Neural crest cell (in vitro differentiated cells): ENCODE measurements at regions not wholly inside any gene's neighbourhood (a gene's known extent, or its start where the extent isn't known, plus 50 kb on each side); places are given as distances from the start of the nearest gene placed in this dataset.
"Not testable (repeated sequence)": the region's sequence is repeated elsewhere in the genome, so short reads cannot be mapped to it uniquely, and the experiment has no call there.

Experiments used
- DNase-seq: peaks from one replicate; pipeline ENCODE4 v3.0.0; 2021; ENCODE audit warnings: low read depth, mixed read lengths, low spot score
- H3K27ac Mint-ChIP-seq: one replicate; pipeline ENCODE4 v1.8.0; 2021; ENCODE audit warnings: mild to moderate bottlenecking, mixed read lengths; ENCODE audit not compliant: unreplicated experiment
- H3K27me3 Mint-ChIP-seq: 2 replicates; pipeline ENCODE4 v1.8.0; 2021; ENCODE audit warnings: low read depth, mild to moderate bottlenecking, mixed read lengths
- H3K36me3 Mint-ChIP-seq: 2 replicates; pipeline ENCODE4 v1.8.0; 2021; ENCODE audit warnings: low read depth, mild to moderate bottlenecking, mixed read lengths
- H3K4me1 Mint-ChIP-seq: 2 replicates; pipeline ENCODE4 v1.8.0; 2021; ENCODE audit warnings: mixed read lengths
- H3K4me3 Mint-ChIP-seq: one replicate; pipeline ENCODE4 v1.8.0; 2021; ENCODE audit warnings: mild to moderate bottlenecking, mixed read lengths
- H3K9me3 Mint-ChIP-seq: 2 replicates; pipeline ENCODE4 v1.8.0; 2021; ENCODE audit warnings: mixed read lengths
- TF ChIP-seq, protein P1 (sequence below): fragments of 200-600 bp; sonication (generic); conservative IDR thresholded peaks from 2 replicates; pipeline ENCODE4 v1.5.0; 2021; ENCODE audit warnings: antibody characterized with exemption, mild to moderate bottlenecking

- Mint-ChIP-seq H3K27ac (no peak overlapping the region), H3K4me3 (no peak overlapping the region), H3K36me3 (no peaks in the 10 kb centered on the region), H3K4me1 (no peaks in the 10 kb centered on the region), H3K27me3 (no peaks in the 10 kb centered on the region), H3K9me3 (no peaks in the 10 kb centered on the region)
- no peak for DNase-seq
- TF ChIP-seq, protein P1, sequence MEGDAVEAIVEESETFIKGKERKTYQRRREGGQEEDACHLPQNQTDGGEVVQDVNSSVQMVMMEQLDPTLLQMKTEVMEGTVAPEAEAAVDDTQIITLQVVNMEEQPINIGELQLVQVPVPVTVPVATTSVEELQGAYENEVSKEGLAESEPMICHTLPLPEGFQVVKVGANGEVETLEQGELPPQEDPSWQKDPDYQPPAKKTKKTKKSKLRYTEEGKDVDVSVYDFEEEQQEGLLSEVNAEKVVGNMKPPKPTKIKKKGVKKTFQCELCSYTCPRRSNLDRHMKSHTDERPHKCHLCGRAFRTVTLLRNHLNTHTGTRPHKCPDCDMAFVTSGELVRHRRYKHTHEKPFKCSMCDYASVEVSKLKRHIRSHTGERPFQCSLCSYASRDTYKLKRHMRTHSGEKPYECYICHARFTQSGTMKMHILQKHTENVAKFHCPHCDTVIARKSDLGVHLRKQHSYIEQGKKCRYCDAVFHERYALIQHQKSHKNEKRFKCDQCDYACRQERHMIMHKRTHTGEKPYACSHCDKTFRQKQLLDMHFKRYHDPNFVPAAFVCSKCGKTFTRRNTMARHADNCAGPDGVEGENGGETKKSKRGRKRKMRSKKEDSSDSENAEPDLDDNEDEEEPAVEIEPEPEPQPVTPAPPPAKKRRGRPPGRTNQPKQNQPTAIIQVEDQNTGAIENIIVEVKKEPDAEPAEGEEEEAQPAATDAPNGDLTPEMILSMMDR: no peak
Measured at GRCh38 chr7:126103582-126103981, 1149.2 kb downstream of the GRM8 start.

DNA sequence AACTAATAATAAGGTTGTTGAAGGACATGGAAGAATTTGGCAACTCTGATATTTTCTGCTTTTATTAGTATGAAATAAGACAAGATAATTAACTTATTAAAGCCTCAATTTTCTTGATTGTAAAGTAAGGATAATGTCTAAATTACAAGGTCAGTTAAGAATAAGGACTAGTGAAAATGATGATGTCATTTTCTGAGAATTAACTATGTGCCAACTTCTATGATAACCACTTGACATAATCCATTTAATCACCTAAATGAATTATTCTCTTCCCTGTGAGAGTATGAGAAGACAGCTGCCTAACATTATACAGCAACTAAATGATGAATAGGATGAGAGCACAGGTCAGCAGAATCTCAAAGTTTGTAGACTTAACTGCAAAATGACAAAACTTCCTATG lies 1153.4 kb upstream of the POT1 start:
- H3K4me1 Mint-ChIP-seq: no peaks in the 10 kb centered on the region
- TF ChIP-seq, protein P1: no peak
- no peaks in the 10 kb centered on the region for H3K36me3 Mint-ChIP-seq
- no peak for DNase-seq
- H3K9me3 Mint-ChIP-seq: peaks cover 5% of the 10 kb centered on the region
- H3K4me3 Mint-ChIP-seq: no peak overlapping the region
- no peaks in the 10 kb centered on the region for H3K27me3 Mint-ChIP-seq
- H3K27ac Mint-ChIP-seq: no peak overlapping the region

- Mint-ChIP-seq H3K9me3 (no peaks in the 10 kb centered on the region), H3K27ac (no peak overlapping the region), H3K4me1 (no peaks in the 10 kb centered on the region), H3K36me3 (no peaks in the 10 kb centered on the region), H3K27me3 (no peaks in the 10 kb centered on the region), H3K4me3 (no peak overlapping the region)
- TF ChIP-seq, protein P1: no peak
- DNase-seq: no peak
Measured at GRCh38 chr7:126079581-126079980, 1150.0 kb upstream of the POT1 start.

- Mint-ChIP-seq H3K27me3 (no peaks in the 10 kb centered on the region), H3K9me3 (no peaks in the 10 kb centered on the region), H3K27ac (no peak overlapping the region), H3K4me1 (no peaks in the 10 kb centered on the region), H3K4me3 (no peak overlapping the region), H3K36me3 (no peaks in the 10 kb centered on the region)
- DNase-seq: no peak
- TF ChIP-seq, protein P1: no peak
Measured at GRCh38 chr7:126079151-126079550, 1149.5 kb upstream of the POT1 start.

DNA sequence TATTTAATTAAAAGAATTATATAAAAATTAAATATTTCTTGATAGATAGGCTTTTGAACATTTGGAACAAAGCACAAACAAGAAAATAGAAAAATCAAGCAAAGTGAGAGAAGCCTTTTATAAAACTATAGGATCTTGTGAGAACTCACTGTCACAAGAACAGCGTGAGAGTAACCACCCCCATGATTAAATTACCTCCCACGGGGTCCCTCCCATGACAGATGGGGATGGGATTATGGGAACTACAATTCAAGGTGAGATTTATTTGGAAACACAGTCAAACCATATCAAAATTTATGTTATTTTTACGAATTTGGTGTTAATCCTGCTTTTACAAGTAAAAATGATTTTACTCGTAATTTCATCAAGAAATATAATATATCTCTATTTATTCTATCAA lies 1136.1 kb upstream of the POT1 start:
- H3K27ac Mint-ChIP-seq: no peak overlapping the region
- peaks cover 5% of the 10 kb centered on the region for H3K36me3 Mint-ChIP-seq
- no peaks in the 10 kb centered on the region for H3K4me1 Mint-ChIP-seq
- no peaks in the 10 kb centered on the region for H3K27me3 Mint-ChIP-seq
- TF ChIP-seq, protein P1: no peak
- H3K4me3 Mint-ChIP-seq: no peak overlapping the region
- DNase-seq: no peak
- peaks cover 3% of the 10 kb centered on the region for H3K9me3 Mint-ChIP-seq

DNA sequence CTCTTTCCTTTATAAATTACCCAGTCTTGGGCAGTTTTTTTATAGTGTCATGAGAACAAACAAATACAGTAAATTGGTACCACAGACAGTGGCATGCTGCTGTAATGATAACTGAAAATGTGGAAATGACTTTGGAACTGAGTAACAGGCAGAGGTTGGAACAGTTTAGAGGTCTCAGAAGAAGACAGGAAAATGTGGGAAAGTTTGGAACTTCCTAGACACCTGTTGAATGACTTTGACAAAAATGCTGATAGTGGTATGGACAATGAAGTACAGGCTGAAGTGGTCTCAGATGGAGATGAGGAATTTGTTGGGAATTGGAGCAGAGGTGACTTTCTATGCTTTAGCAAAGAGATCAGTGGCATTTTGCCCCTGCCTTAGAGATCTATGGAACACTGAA lies 1128.4 kb upstream of the POT1 start:
- no peaks in the 10 kb centered on the region for H3K27me3 Mint-ChIP-seq
- no peak for DNase-seq
- no peaks in the 10 kb centered on the region for H3K4me1 Mint-ChIP-seq
- H3K4me3 Mint-ChIP-seq: no peak overlapping the region
- no peak overlapping the region for H3K27ac Mint-ChIP-seq
- peaks cover 17% of the 10 kb centered on the region for H3K9me3 Mint-ChIP-seq
- H3K36me3 Mint-ChIP-seq: no peaks in the 10 kb centered on the region
- TF ChIP-seq, protein P1: no peak

DNA sequence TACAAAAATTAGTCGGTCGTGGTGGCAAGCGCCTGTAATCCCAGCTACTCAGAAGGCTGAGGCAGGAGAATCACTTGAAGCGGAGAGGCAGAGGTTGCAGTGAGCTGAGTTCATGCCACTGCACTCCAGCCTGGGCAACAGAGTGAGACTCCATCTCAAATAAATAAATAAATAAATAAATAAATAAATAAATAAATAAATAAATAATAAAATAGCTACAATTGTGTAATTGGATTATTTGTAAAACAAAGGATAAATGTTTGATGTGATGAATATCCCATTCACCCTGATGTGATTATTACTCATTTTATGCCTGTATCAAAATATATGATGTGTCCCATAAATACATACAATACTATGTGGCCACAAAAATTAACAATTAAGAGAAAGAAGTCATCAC lies 1127.0 kb upstream of the POT1 start:
- not testable (repeated sequence) for H3K27me3 Mint-ChIP-seq, H3K36me3 Mint-ChIP-seq, H3K4me3 Mint-ChIP-seq, H3K4me1 Mint-ChIP-seq, H3K27ac Mint-ChIP-seq, DNase-seq
- H3K9me3 Mint-ChIP-seq: peaks cover 18% of the 10 kb centered on the region
